H1 (cell line): ENCODE measurements at regions not wholly inside any gene's neighbourhood (a gene's known extent, or its start where the extent isn't known, plus 50 kb on each side); places are given as distances from the start of the nearest gene placed in this dataset.

Source experiments
- CHD1 ChIP-seq: IDR thresholded peaks from 2 replicates; pipeline ENCODE4 v1.6.1; 2012; ENCODE audit warnings: low read depth, low read length, improper control_type of control experiment
- CHD7 ChIP-seq: fragments of 300-600 bp; sonication (generic); IDR thresholded peaks from 2 replicates; pipeline ENCODE4 v1.7.1; 2012; ENCODE audit warnings: low read length, moderate library complexity, mild to moderate bottlenecking, inconsistent platforms; ENCODE audit not compliant: insufficient replicate concordance
- E2F6 ChIP-seq: IDR thresholded peaks from 2 replicates; pipeline ENCODE4 v1.6.1; 2012; ENCODE audit warnings: inconsistent platforms
- GTF2F1 ChIP-seq: IDR thresholded peaks from 2 replicates; pipeline ENCODE4 v1.6.1; 2012; ENCODE audit warnings: low read depth, low read length, improper control_type of control experiment, borderline replicate concordance
- JUND ChIP-seq: IDR thresholded peaks from 2 replicates; pipeline ENCODE4 v1.6.1; 2011; ENCODE audit warnings: mild to moderate bottlenecking, improper control_type of control experiment, low read length
- POLR2AphosphoS5 ChIP-seq: IDR thresholded peaks from 2 replicates; pipeline ENCODE4 v1.6.1; 2011; ENCODE audit warnings: low read depth, low read length
- SP1 ChIP-seq: IDR thresholded peaks from 2 replicates; pipeline ENCODE4 v1.6.1; 2011; ENCODE audit warnings: low read depth, low read length
- TEAD4 ChIP-seq: IDR thresholded peaks from 2 replicates; pipeline ENCODE4 v1.6.1; 2012; ENCODE audit warnings: low read depth, low read length, inconsistent platforms, mixed read lengths

- no peak for TF ChIP-seq CHD7
- no peak for TF ChIP-seq SP1
- TF ChIP-seq E2F6 = no peak
- no peak for TF ChIP-seq CHD1
- TF ChIP-seq GTF2F1 = no peak
- no peak for TF ChIP-seq TEAD4
- TF ChIP-seq JUND = no peak
- no peak for TF ChIP-seq POLR2AphosphoS5
Observed at GRCh38 chr3:78123058-78123457, 1083.2 kb downstream of the ROBO2 start (continued).
